Uterus (tissue), 3 donors: ENCODE measurements at regions not wholly inside any gene's neighbourhood (a gene's known extent, or its start where the extent isn't known, plus 50 kb on each side); places are given as distances from the start of the nearest gene placed in this dataset.

Experiments
- DNase-seq, 2 donors: peaks; one replicate each; pipeline ENCODE4 v3.0.0-alpha.2; 2019 to 2020
- H3K27ac ChIP-seq, 2 donors: fragments of 200-600 bp; sonication (generic); 1 replicate in 1 of 2; 2 replicates in 1 of 2; pipeline ENCODE4 v1.5.1; 2016 to 2018
- H3K27me3 ChIP-seq, 2 donors: fragments of 200-600 bp; sonication (generic); one replicate each; pipeline ENCODE4 v1.5.1; 2018 to 2019; ENCODE audit warnings: control low read depth in 1 of 2
- H3K36me3 ChIP-seq, 2 donors: fragments of 200-600 bp; sonication (generic); one replicate each; pipeline ENCODE4 v1.5.1; 2019; ENCODE audit warnings: control low read depth in 1 of 2
- H3K4me1 ChIP-seq, 2 donors: fragments of 200-600 bp; sonication (generic); one replicate each; pipeline ENCODE4 v1.5.1; 2018 to 2019; ENCODE audit warnings: control low read depth in 1 of 2
- H3K4me3 ChIP-seq, 2 donors: fragments of 200-600 bp; sonication (generic); 1 replicate in 1 of 2; 2 replicates in 1 of 2; pipeline ENCODE4 v1.5.1; 2018 to 2019; ENCODE audit warnings: mild to moderate bottlenecking in 1 of 2
- H3K9me3 ChIP-seq, 2 donors: fragments of 200-600 bp; sonication (generic); one replicate each; pipeline ENCODE4 v1.5.1; 2019; ENCODE audit warnings: control low read depth in 1 of 2
- POLR2A ChIP-seq, 2 donors: fragments of 450-650 bp; IDR thresholded peaks; one replicate each; pipeline ENCODE4 v1.6.1; 2016; ENCODE audit warnings: antibody characterized with exemption in 2 of 2, mild to moderate bottlenecking in 1 of 2, moderate library complexity in 1 of 2
- intact Hi-C: fragments of 100-400 bp; cut with DNase I; formaldehyde crosslinking; loops from one replicate; pipeline ENCODE4 v1.15.1; 2023; ENCODE audit warnings: low total_unique reads
- TF ChIP-seq, protein P1 (sequence below), 4 experiments: fragments of 200-600 bp in 2 of 4; fragments of 450-650 bp in 2 of 4; sonication (generic) in 2 of 4; IDR thresholded peaks; one replicate each; pipeline ENCODE4 v1.5.1; 2016 to 2019; ENCODE audit warnings: antibody characterized with exemption in 4 of 4, mild to moderate bottlenecking in 2 of 4, moderate library complexity in 1 of 4
- donor health status: DM: yes; HTN: yes; CAD: no.

DNA sequence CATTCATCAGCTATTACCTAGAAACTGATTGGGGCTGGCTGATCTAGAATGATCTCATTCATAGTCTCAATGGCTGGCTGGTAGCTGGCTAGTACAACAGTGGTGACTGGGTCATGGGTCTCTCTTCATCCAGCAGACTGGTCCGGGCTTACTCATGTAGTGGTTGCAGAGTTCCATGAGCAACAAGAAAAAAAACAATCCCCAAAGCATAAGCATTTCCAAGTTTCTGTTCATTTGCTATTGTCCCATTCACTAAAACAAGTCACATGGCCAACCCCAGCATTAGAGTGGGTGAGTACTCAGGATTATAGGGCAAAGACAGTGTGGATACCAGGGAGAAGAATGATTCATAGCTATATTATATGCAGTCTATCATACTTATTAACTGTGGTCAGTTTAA is 85.2 kb upstream of the SEMA3C start:
- TF ChIP-seq, protein P1, sequence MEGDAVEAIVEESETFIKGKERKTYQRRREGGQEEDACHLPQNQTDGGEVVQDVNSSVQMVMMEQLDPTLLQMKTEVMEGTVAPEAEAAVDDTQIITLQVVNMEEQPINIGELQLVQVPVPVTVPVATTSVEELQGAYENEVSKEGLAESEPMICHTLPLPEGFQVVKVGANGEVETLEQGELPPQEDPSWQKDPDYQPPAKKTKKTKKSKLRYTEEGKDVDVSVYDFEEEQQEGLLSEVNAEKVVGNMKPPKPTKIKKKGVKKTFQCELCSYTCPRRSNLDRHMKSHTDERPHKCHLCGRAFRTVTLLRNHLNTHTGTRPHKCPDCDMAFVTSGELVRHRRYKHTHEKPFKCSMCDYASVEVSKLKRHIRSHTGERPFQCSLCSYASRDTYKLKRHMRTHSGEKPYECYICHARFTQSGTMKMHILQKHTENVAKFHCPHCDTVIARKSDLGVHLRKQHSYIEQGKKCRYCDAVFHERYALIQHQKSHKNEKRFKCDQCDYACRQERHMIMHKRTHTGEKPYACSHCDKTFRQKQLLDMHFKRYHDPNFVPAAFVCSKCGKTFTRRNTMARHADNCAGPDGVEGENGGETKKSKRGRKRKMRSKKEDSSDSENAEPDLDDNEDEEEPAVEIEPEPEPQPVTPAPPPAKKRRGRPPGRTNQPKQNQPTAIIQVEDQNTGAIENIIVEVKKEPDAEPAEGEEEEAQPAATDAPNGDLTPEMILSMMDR (IDR thresholded peaks at IDR 0.05), result no peak
- no peak for TF ChIP-seq POLR2A (IDR thresholded peaks at IDR 0.05)
- no peak for DNase-seq
- intact Hi-C loops, result no loop called here
- no peaks in the 10 kb centered on the region for H3K27me3 ChIP-seq
- peaks cover 0 to 5% of the 10 kb centered on the region in 2 donors for H3K4me1 ChIP-seq
- no peak overlapping the region for H3K27ac ChIP-seq
- H3K36me3 ChIP-seq, result no peaks in the 10 kb centered on the region
- H3K9me3 ChIP-seq, result no peaks in the 10 kb centered on the region
- H3K4me3 ChIP-seq, result no peak overlapping the region

GRCh38 chr7:81003326-81003725 is 84.5 kb upstream of the SEMA3C start:
- Histone ChIP-seq H3K4me3 (no peak overlapping the region), H3K4me1 (peaks cover 0 to 5% of the 10 kb centered on the region in 2 donors), H3K9me3 (no peaks in the 10 kb centered on the region), H3K36me3 (no peaks in the 10 kb centered on the region), H3K27ac (no peak overlapping the region), H3K27me3 (no peaks in the 10 kb centered on the region)
- intact Hi-C loops, result no loop called here
- DNase-seq, result no peak
- TF ChIP-seq, protein P1 (IDR thresholded peaks at IDR 0.05), result no peak

DNA sequence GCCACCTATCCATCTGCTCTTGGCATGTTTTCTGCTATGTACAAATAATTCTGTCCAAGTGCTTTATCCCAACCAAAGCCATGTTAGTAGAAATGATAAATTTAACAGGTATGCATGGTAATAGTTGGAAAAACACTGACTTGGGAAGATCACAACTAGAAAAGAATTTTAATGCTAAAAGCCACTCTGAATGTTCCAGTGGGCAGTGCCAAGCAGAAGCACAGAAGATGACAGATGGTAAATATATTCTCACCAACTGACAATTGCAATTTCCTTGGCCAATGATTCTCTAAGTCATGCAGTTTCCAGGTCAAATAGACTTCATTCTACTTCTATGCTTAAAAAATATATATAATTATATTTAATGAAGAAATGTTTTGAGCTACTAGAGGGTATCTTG is 83.6 kb upstream of the SEMA3C start:
- no peak for DNase-seq
- Histone ChIP-seq H3K27ac (no peak overlapping the region), H3K9me3 (no peaks in the 10 kb centered on the region), H3K4me1 (peaks cover 0 to 5% of the 10 kb centered on the region in 2 donors), H3K36me3 (no peaks in the 10 kb centered on the region), H3K27me3 (no peaks in the 10 kb centered on the region), H3K4me3 (no peak overlapping the region)
- intact Hi-C loops, result no loop called here
- no peak for TF ChIP-seq POLR2A (IDR thresholded peaks at IDR 0.05)
- TF ChIP-seq, protein P1 (IDR thresholded peaks at IDR 0.05), result no peak

- Histone ChIP-seq H3K27me3 (no peaks in the 10 kb centered on the region), H3K27ac (no peak overlapping the region), H3K36me3 (no peaks in the 10 kb centered on the region), H3K9me3 (no peaks in the 10 kb centered on the region), H3K4me1 (no peaks in the 10 kb centered on the region), H3K4me3 (no peak overlapping the region)
- DNase-seq, result no peak
- no peak for TF ChIP-seq POLR2A (IDR thresholded peaks at IDR 0.05)
- TF ChIP-seq, protein P1 (IDR thresholded peaks at IDR 0.05), result no peak
- intact Hi-C loops, result no loop called here
Measured at GRCh38 chr7:80999771-81000170, 80.9 kb upstream of the SEMA3C start.

DNA sequence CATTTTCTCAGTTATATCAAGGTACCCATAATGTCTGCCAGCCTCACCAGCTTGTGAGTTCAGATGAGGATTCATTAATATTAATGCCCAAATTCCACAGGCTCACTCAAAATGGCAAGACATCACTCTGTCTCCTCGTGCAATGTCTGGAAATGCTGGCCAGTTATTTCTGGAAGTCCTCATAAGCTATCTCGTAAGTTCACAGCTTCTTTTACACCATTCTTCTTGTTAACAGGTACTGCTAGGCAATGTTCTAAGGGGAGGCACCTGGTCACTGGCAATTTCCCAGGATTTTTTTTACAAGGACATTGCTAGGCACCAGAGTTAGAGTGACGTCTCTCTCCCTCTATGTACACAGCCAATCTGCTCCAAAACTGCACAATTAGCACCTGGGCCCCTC is 80.2 kb upstream of the SEMA3C start:
- Histone ChIP-seq H3K9me3 (no peaks in the 10 kb centered on the region), H3K27me3 (no peaks in the 10 kb centered on the region), H3K4me1 (no peaks in the 10 kb centered on the region), H3K27ac (no peak overlapping the region), H3K36me3 (no peaks in the 10 kb centered on the region), H3K4me3 (no peak overlapping the region)
- TF ChIP-seq POLR2A (IDR thresholded peaks at IDR 0.05), result no peak
- TF ChIP-seq, protein P1 (IDR thresholded peaks at IDR 0.05), result no peak
- intact Hi-C loops, result no loop called here
- DNase-seq, result no peak
